ENCODE measurements at regions not wholly inside any gene's neighbourhood (a gene's known extent, or its start where the extent isn't known, plus 50 kb on each side); places are given as distances from the start of the nearest gene placed in this dataset.

DNA sequence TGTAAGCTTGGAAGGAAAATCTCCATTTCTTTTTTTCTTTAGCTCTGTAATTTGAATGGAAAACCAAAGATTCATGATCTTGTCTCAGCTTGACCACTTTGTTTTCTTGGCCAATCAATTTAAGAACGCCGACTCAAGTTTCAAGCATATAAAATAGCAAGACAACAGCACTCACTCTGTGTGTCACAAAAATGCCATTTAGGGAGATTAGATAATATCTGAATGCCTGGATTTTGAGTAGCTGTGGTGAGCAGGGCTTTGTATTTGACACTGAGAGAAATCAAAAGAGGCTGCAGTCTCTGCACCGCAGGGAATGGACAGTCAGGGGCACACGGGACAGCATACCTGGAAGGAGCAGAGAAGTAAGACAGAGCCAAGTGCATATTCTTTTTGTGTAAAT, 209.5 kb upstream of the SLC10A2 start:
- no peaks in the 10 kb centered on the region for H3K9me3 ChIP-seq (ENCODE audit: control insufficient read depth in 2 of 2, low read length in 2 of 2)
- H3K27me3 ChIP-seq (ENCODE audit: control insufficient read depth in 1 of 2, insufficient read depth in 2 of 2, low read length in 2 of 2) = no peaks in the 10 kb centered on the region
- no peaks in the 10 kb centered on the region for H3K36me3 ChIP-seq (ENCODE audit: control insufficient read depth in 2 of 2, insufficient read depth in 2 of 2, low read length in 2 of 2)
- no peak overlapping the region for H3K9ac ChIP-seq (ENCODE audit: low read length in 2 of 2)
- H3K4me3 ChIP-seq (ENCODE audit: low read length in 2 of 2) = no peak overlapping the region
- no peaks in the 10 kb centered on the region for H3K4me1 ChIP-seq (ENCODE audit: control insufficient read depth, insufficient read depth, low read length)
- H3K27ac ChIP-seq (ENCODE audit: low read length) = no peak overlapping the region

DNA sequence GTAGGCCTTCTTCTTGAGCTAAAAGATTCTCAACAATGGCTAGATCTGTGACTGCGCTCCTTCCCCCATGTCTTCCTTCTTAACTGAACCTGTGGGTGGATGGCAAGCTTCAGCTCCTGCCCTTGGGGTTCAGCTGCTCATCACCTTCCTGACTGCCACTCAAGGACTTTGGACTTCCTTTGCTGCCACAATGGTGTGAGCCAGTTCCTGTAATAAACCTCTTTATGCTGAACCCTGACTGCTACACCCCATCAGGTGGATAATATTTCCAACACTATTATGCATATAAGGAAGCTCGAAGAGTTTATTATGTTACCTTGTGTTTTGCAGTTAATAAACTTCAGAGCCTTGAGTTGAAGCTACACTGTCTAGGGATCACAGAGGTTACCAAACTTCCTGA, 208.9 kb upstream of the SLC10A2 start:
- H3K9me3 ChIP-seq (ENCODE audit: control insufficient read depth in 2 of 2, low read length in 2 of 2) = no peaks in the 10 kb centered on the region
- no peak overlapping the region for H3K9ac ChIP-seq (ENCODE audit: low read length in 2 of 2)
- H3K4me3 ChIP-seq (ENCODE audit: low read length in 2 of 2) = no peak overlapping the region
- H3K36me3 ChIP-seq (ENCODE audit: control insufficient read depth in 2 of 2, insufficient read depth in 2 of 2, low read length in 2 of 2) = no peaks in the 10 kb centered on the region
- no peaks in the 10 kb centered on the region for H3K27me3 ChIP-seq (ENCODE audit: control insufficient read depth in 1 of 2, insufficient read depth in 2 of 2, low read length in 2 of 2)
- no peaks in the 10 kb centered on the region for H3K4me1 ChIP-seq (ENCODE audit: control insufficient read depth, insufficient read depth, low read length)
- no peak overlapping the region for H3K27ac ChIP-seq (ENCODE audit: low read length)

DNA sequence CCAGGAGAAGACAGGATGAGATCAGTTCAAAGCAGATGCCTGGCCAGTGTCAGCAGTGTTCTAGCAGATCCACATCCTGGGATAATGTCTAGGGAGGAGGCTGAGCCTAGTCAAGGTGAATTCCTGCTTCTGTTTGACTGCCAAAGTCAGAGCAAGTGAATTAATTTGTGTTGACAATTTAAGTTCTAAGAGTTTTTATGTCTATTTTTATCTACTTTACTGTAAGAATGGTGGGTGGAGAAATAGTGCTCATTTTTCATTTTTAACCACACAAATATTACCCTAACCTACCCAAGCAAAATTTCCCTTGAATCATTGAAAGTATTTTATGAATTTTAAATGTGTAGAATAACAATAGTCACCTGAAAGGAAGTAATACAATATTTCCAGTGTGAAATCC, 207.6 kb upstream of the SLC10A2 start:
- Histone ChIP-seq H3K27me3 (ENCODE audit: control insufficient read depth in 1 of 2, insufficient read depth in 2 of 2, low read length in 2 of 2) (no peaks in the 10 kb centered on the region), H3K27ac (ENCODE audit: low read length) (no peak overlapping the region), H3K4me1 (ENCODE audit: control insufficient read depth, insufficient read depth, low read length) (no peaks in the 10 kb centered on the region), H3K4me3 (ENCODE audit: low read length in 2 of 2) (no peak overlapping the region), H3K9ac (ENCODE audit: low read length in 2 of 2) (no peak overlapping the region), H3K36me3 (ENCODE audit: control insufficient read depth in 2 of 2, insufficient read depth in 2 of 2, low read length in 2 of 2) (no peaks in the 10 kb centered on the region), H3K9me3 (ENCODE audit: control insufficient read depth in 2 of 2, low read length in 2 of 2) (no peaks in the 10 kb centered on the region)

- no peak overlapping the region for H3K4me3 ChIP-seq (ENCODE audit: low read length in 2 of 2)
- H3K27ac ChIP-seq (ENCODE audit: low read length) = no peak overlapping the region
- H3K9ac ChIP-seq (ENCODE audit: low read length in 2 of 2) = no peak overlapping the region
Measured at GRCh38 chr13:103272770-103273169, 206.6 kb upstream of the SLC10A2 start.

DNA sequence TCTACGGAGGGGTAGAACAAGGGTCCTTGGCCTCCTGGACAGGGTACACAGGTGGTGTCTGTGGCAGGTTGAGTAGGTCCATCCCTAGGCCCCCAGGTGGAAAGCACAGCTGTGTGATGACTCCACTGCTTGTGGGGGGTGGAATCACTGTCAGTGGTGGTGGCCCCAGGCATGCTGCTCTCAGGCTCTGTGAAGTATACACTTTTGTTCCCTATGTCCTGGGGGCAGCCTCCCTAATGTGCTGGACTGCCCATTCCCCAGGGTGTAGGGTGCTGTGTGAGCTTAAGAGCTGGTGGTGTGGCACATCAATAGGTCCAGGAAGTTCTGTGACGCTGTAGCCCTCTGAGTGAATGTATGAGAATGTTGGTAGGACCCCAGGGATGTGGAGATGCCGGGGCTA, 197.2 kb upstream of the SLC10A2 start:
- no peaks in the 10 kb centered on the region for H3K36me3 ChIP-seq (ENCODE audit: control insufficient read depth in 2 of 2, insufficient read depth in 2 of 2, low read length in 2 of 2)
- H3K27me3 ChIP-seq (ENCODE audit: control insufficient read depth in 1 of 2, insufficient read depth in 2 of 2, low read length in 2 of 2) = no peaks in the 10 kb centered on the region
- H3K4me3 ChIP-seq (ENCODE audit: low read length in 2 of 2) = no peak overlapping the region
- no peak overlapping the region for H3K9ac ChIP-seq (ENCODE audit: low read length in 2 of 2)
- no peaks in the 10 kb centered on the region for H3K4me1 ChIP-seq (ENCODE audit: control insufficient read depth, insufficient read depth, low read length)
- peaks cover 0 to 8% of the 10 kb centered on the region in 2 donors for H3K9me3 ChIP-seq (ENCODE audit: control insufficient read depth in 2 of 2, low read length in 2 of 2)
- no peak overlapping the region for H3K27ac ChIP-seq (ENCODE audit: low read length)

More at GRCh38 chr13:103272770-103273169, 206.6 kb upstream of the SLC10A2 start:
- no peaks in the 10 kb centered on the region for H3K4me1 ChIP-seq (ENCODE audit: control insufficient read depth, insufficient read depth, low read length)
- no peaks in the 10 kb centered on the region for H3K27me3 ChIP-seq (ENCODE audit: control insufficient read depth in 1 of 2, insufficient read depth in 2 of 2, low read length in 2 of 2)
- H3K9me3 ChIP-seq (ENCODE audit: control insufficient read depth in 2 of 2, low read length in 2 of 2) = no peaks in the 10 kb centered on the region
- no peaks in the 10 kb centered on the region for H3K36me3 ChIP-seq (ENCODE audit: control insufficient read depth in 2 of 2, insufficient read depth in 2 of 2, low read length in 2 of 2)

- H3K9ac ChIP-seq (ENCODE audit: low read length in 2 of 2) = no peak overlapping the region
- H3K36me3 ChIP-seq (ENCODE audit: control insufficient read depth in 2 of 2, insufficient read depth in 2 of 2, low read length in 2 of 2) = no peaks in the 10 kb centered on the region
- H3K27ac ChIP-seq (ENCODE audit: low read length) = no peak overlapping the region
- H3K4me1 ChIP-seq (ENCODE audit: control insufficient read depth, insufficient read depth, low read length) = no peaks in the 10 kb centered on the region
- H3K9me3 ChIP-seq (ENCODE audit: control insufficient read depth in 2 of 2, low read length in 2 of 2) = no peaks in the 10 kb centered on the region
- H3K27me3 ChIP-seq (ENCODE audit: control insufficient read depth in 1 of 2, insufficient read depth in 2 of 2, low read length in 2 of 2) = no peaks in the 10 kb centered on the region
- no peak overlapping the region for H3K4me3 ChIP-seq (ENCODE audit: low read length in 2 of 2)
Measured at GRCh38 chr13:103255587-103256301, 189.5 kb upstream of the SLC10A2 start.

DNA sequence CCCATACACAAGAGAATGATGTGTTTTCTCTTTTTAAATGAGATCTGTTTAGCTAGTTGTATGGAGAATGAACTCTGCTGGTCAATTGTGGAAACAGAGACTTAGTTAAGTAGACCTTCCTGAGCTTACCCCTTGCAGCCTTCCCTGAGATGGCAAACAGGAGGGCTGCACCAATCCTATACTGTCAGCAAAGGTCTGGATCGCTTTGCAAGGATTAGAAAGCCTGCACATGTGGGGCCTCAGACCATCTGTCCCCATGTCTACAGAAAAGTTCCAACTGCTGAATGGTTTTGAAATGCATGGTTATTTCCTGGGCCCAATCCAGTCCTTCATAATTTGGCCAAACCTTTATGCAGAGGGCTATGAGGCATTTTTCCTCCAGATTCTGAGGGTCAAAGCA, 183.9 kb upstream of the SLC10A2 start:
- Histone ChIP-seq H3K4me1 (ENCODE audit: control insufficient read depth, insufficient read depth, low read length) (no peaks in the 10 kb centered on the region), H3K9ac (ENCODE audit: low read length in 2 of 2) (no peak overlapping the region), H3K36me3 (ENCODE audit: control insufficient read depth in 2 of 2, insufficient read depth in 2 of 2, low read length in 2 of 2) (no peaks in the 10 kb centered on the region), H3K4me3 (ENCODE audit: low read length in 2 of 2) (no peak overlapping the region), H3K9me3 (ENCODE audit: control insufficient read depth in 2 of 2, low read length in 2 of 2) (no peaks in the 10 kb centered on the region), H3K27me3 (ENCODE audit: control insufficient read depth in 1 of 2, insufficient read depth in 2 of 2, low read length in 2 of 2) (no peaks in the 10 kb centered on the region), H3K27ac (ENCODE audit: low read length) (no peak overlapping the region)

GRCh38 chr13:103246581-103247200, 180.5 kb upstream of the SLC10A2 start:
- no peaks in the 10 kb centered on the region for H3K36me3 ChIP-seq (ENCODE audit: control insufficient read depth in 2 of 2, insufficient read depth in 2 of 2, low read length in 2 of 2)
- H3K9me3 ChIP-seq (ENCODE audit: control insufficient read depth in 2 of 2, low read length in 2 of 2) = no peaks in the 10 kb centered on the region
- H3K4me3 ChIP-seq (ENCODE audit: low read length in 2 of 2) = no peak overlapping the region
- H3K9ac ChIP-seq (ENCODE audit: low read length in 2 of 2) = no peak overlapping the region
- H3K27ac ChIP-seq (ENCODE audit: low read length) = no peak overlapping the region
- no peaks in the 10 kb centered on the region for H3K27me3 ChIP-seq (ENCODE audit: control insufficient read depth in 1 of 2, insufficient read depth in 2 of 2, low read length in 2 of 2)
- no peaks in the 10 kb centered on the region for H3K4me1 ChIP-seq (ENCODE audit: control insufficient read depth, insufficient read depth, low read length)

GRCh38 chr13:103243495-103243894, 177.3 kb upstream of the SLC10A2 start:
- H3K27ac ChIP-seq (ENCODE audit: low read length) = no peak overlapping the region
- no peak overlapping the region for H3K4me3 ChIP-seq (ENCODE audit: low read length in 2 of 2)
- H3K4me1 ChIP-seq (ENCODE audit: control insufficient read depth, insufficient read depth, low read length) = no peaks in the 10 kb centered on the region
- H3K9me3 ChIP-seq (ENCODE audit: control insufficient read depth in 2 of 2, low read length in 2 of 2) = no peaks in the 10 kb centered on the region
- H3K9ac ChIP-seq (ENCODE audit: low read length in 2 of 2) = no peak overlapping the region
- H3K27me3 ChIP-seq (ENCODE audit: control insufficient read depth in 1 of 2, insufficient read depth in 2 of 2, low read length in 2 of 2) = no peaks in the 10 kb centered on the region
- H3K36me3 ChIP-seq (ENCODE audit: control insufficient read depth in 2 of 2, insufficient read depth in 2 of 2, low read length in 2 of 2) = no peaks in the 10 kb centered on the region

GRCh38 chr13:103238441-103238840, 172.2 kb upstream of the SLC10A2 start:
- Histone ChIP-seq H3K4me1 (ENCODE audit: control insufficient read depth, insufficient read depth, low read length) (no peaks in the 10 kb centered on the region), H3K4me3 (ENCODE audit: low read length in 2 of 2) (no peak overlapping the region), H3K27ac (ENCODE audit: low read length) (no peak overlapping the region)

DNA sequence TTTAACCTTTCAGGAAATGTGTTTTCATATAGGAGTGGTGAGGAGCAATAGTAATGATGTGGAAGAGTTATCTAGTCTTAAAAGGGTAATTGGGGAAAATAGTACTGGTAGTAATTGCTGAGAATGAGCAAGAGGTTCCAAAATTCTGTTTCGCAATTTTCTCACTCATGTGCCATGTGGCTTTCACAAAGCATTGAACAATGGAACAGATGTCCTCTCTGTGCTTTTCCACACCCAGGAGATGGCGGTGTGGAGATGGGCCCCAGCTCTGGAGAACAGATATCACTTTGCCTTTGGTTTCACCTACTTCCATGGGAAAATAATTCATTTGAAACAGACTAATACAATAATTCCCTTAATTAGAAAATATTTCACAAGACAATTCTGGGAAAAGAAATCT, 170.0 kb upstream of the SLC10A2 start:
- H3K27ac ChIP-seq (ENCODE audit: low read length) = no peak overlapping the region
- H3K9ac ChIP-seq (ENCODE audit: low read length in 2 of 2) = no peak overlapping the region
- H3K27me3 ChIP-seq (ENCODE audit: control insufficient read depth in 1 of 2, insufficient read depth in 2 of 2, low read length in 2 of 2) = no peaks in the 10 kb centered on the region
- no peaks in the 10 kb centered on the region for H3K9me3 ChIP-seq (ENCODE audit: control insufficient read depth in 2 of 2, low read length in 2 of 2)
- H3K36me3 ChIP-seq (ENCODE audit: control insufficient read depth in 2 of 2, insufficient read depth in 2 of 2, low read length in 2 of 2) = no peaks in the 10 kb centered on the region
- H3K4me1 ChIP-seq (ENCODE audit: control insufficient read depth, insufficient read depth, low read length) = no peaks in the 10 kb centered on the region
- H3K4me3 ChIP-seq (ENCODE audit: low read length in 2 of 2) = no peak overlapping the region

More at GRCh38 chr13:103238441-103238840, 172.2 kb upstream of the SLC10A2 start:
- Histone ChIP-seq H3K36me3 (ENCODE audit: control insufficient read depth in 2 of 2, insufficient read depth in 2 of 2, low read length in 2 of 2) (no peaks in the 10 kb centered on the region), H3K9ac (ENCODE audit: low read length in 2 of 2) (no peak overlapping the region), H3K9me3 (ENCODE audit: control insufficient read depth in 2 of 2, low read length in 2 of 2) (no peaks in the 10 kb centered on the region), H3K27me3 (ENCODE audit: control insufficient read depth in 1 of 2, insufficient read depth in 2 of 2, low read length in 2 of 2) (no peaks in the 10 kb centered on the region)
